GM21447 (cell line): ENCODE measurements at regions not wholly inside any gene's neighbourhood (a gene's known extent, or its start where the extent isn't known, plus 50 kb on each side); places are given as distances from the start of the nearest gene placed in this dataset.

Experiments
- ATAC-seq: cut with Tn5 transposase; IDR thresholded peaks from one replicate; pipeline ENCODE4 v1.9.1; 2021; ENCODE audit not compliant: unreplicated experiment

DNA sequence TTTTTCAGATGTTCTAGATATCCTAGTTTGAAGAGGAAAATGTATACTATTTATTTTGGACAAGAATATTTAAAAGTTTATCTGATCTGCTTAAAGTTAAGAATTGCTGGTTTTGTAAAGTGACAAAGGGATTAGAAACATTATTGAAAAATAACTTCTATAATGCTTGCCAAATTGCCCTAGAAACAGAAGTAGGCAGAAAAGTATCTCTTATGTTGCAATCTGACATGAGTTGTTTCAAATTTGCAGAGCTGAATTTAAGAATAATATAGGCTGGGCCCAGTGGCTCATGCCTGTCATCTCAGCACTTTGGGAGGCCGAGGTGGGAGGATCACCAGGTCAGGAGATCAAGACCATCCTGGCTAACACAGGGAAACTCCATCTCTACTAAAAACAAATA lies 777.1 kb downstream of the LIG4 start:
- ATAC-seq = no peak

DNA sequence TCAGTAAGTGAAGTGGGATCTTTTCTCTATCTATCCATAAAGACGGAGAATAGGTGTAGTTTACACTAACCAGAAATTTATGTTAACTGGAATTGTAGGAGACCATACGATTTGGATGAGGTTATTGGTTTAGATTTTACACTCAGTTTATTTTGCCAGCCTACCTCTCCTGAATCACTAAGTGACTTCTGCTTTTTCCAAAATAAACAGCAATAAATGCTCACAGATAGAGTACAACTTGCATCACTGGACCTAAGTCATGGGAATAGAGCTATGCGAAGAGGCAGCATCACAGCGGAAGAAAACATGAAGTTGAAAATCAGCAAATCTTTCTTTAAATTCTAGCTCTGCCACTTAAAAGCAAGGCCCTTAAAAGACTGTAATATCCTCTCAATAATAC lies 781.0 kb downstream of the LIG4 start:
- no peak for ATAC-seq

DNA sequence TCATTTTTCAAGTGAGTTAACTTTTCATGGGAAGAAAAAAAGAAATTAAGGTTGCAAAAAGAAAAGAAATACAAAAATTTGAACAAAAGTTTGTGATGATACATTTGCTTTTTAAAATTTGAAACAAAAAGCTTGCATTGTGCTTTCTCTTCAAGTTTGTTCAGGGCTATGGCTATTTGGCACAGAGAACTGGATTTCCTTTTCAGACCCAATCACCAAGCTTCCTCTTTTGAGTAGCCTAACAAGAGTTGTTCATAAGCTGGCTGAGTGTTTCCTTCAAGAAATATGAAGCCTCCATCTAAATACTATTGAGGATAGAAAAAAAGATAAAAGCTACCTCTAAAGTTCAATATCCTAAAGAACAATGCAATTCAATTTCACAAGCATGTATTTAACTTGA lies 787.8 kb downstream of the LIG4 start:
- no peak for ATAC-seq

- ATAC-seq = no peak
Measured at GRCh38 chr13:107422421-107422820, 792.9 kb downstream of the LIG4 start.

GRCh38 chr13:107421951-107422350 lies 793.4 kb downstream of the LIG4 start:
- ATAC-seq = no peak

GRCh38 chr13:107421028-107421427 lies 794.3 kb downstream of the LIG4 start:
- ATAC-seq = no peak

DNA sequence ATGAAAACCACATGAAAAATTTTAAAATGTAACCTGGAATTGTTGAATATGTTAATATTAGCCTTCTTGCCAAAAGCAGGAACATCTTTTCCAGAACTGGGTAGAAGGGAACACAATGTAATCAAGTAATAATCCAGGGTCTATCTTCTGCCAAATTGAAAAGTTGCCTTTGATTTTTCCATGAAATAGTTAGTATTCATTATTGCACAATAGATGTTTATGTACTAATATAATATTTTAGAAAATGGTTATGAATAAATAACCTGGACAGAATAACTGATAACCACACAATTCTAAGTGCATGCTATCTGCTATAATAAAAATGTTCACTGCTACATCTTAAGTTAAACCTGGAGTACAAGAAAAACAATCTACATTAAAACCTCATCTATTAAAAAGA lies 802.3 kb downstream of the LIG4 start:
- ATAC-seq = no peak

DNA sequence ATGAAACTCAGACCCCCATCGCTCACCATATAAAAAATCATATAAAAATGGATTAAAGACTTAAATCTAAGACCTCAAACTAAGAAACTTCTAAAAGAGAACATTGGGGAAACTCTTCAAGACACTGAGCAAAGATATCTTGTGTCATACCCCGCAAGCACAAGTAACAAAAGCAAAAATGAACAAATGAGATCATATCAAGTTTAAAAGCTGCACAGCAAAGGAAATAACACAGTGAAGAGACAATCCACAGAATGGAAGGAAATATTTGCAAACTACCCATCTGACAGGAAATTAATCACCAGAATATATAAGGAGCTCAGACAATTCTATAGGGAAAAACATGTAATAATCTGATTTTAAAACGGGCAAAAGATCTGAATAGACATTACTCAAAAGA lies 808.3 kb downstream of the LIG4 start:
- ATAC-seq = no peak

DNA sequence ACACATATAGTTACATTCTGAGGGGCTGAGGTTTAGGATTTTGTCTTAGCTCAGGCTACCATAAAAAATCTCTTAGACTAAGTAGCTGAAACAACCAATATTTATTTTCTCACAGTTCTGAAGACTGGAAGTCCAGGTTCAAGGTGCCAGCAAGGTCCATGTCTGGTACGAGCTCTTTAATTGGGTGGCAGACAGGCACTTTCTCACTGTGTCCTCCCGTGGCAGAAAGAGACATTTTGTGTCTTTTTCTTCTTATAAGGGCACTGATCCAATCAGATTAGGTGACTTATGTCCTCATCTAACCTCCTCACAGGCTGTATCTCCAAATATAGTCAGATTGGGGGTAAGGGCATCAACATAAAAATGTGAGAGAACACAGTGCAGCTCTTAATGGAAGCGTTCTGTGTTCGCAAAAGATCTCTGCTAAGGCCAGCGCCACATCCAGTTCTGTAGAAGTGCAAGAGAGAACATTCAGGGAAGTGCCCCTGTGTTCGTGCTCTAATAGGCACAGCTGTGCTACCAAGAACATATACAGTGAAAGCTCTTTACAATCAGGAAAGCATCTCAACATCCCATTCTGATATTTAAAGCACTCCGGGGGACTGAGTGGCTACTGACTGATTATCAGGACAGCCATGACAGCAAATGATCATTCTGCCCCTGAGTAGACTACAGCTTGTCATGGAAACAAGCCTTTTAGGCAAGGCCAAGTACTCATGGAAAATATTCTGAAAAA lies 819.2 kb downstream of the LIG4 start:
- no peak for ATAC-seq

DNA sequence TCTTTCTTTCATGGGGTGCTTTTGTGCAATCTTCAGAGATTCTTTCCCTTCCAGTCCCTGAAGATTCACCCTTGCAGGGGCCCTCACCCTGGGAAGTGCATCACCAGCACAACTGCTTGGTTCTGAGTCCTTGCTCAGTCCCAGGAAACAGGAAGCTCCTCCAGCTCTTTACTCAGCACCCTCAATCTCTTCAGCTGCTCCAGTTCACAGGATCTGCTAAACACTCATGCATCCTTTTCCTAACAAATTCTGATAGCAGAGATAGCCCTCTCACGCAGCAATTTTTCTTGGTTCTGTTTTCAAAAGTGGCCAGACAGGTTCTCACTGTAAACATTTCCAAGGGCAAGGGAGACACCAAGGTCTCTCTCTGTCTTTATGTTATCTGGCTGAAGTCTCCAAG lies 823.1 kb downstream of the LIG4 start:
- ATAC-seq = no peak

DNA sequence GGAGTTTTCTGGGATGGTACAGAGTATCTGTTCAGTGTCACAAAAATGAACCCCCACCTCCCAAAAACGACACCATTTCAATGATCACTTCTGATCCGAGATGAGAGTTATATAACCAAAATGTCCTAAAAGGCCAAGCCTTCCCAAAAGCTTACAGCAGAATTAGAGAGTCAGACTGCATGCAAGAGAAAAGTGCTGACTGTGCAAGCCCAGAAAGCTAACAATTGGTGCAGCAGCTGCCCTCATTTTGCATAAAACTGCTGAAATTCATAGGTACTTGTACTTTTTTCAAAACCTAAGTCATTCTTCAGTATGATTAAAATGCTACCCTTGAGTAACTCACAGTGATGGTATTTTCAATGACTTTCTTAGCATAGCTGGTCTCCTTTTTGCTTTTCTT lies 819.6 kb upstream of the ARGLU1 start:
- ATAC-seq = no peak

GRCh38 chr13:107379407-107380155 lies 811.6 kb upstream of the ARGLU1 start:
- ATAC-seq = no peak

DNA sequence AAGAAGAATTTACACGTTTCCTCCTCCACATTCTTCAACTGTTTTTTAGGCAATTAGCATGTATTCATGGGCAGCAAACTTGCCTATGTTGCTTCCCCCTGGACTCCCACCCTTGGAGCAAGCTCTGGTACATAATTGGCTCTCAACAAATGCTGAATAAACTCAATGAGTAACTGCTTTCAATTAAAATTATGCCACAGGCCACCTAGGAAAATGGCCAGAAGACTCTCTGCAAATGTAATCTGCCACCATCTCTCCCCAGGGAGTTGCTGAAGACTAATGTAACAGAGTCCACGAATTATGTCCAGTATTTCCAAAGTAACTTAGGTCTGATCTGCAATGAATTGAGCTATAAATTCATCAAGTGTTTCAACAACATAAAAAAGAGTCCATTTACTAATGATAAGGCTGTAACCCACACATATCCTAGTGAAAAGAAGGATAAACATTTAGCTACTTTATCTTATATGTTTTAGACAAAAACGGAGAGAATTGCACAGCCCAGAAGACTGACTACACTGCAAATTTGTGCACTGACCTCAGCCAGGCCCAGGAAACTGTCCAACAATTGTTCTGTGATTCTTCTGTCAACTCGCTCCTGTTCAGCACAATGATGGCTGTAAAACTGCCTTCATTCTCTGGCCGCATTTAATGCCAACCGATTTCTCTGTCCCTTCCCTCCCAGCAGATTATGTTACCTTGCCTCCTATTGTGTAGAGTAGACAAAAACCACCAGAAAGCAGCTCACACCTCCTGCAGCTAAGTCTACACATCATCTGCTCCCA lies 808.6 kb upstream of the ARGLU1 start:
- ATAC-seq = no peak

DNA sequence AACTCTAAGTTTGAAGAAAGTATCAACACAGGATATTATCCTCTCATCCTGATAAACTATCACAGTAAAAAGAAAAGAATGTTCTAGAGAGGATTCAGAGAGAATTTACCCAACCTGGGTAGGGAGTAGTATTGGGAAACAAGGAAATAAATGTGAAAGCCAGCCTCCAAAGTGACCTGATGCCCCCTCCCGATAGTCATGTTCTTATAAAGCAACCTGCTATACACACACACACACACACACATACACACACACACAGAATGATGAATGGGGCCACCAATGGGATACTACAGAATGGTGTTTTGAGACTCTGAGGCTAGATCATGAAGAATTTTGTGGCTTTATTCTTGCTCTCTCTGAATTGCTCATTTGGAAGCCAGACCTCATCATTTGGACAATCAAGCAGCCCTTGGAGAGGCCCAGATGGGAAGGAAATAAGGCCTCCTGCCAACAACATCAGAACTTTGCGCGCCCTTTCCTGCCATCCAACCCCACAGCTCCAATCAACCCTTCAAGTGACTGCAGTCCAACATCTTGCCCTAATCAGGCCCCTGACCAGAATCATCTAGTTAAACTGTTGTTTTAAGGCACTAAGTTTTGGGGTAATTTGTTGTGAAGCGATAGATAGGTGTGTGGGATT lies 807.9 kb upstream of the ARGLU1 start:
- no peak for ATAC-seq

DNA sequence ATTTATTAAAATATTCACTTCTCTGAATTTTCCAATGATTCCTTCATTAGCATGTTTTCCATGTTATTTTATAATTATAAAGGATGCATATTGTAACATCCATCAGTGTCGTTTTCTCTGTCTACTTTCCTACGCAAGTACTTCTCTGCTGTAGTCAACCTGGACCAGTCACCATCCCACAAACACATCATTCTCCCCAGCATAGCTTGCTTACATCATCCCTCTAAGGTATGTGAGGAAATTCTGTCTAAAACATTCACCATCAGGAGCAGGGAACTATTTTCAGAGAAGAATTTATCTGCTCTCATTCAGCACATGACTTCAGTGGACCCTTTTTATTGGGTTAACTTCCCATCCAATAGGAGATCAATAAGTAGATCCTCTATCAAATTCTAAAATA lies 806.1 kb upstream of the ARGLU1 start:
- no peak for ATAC-seq

- ATAC-seq = no peak
Measured at GRCh38 chr13:107373551-107373950, 805.6 kb upstream of the ARGLU1 start.

GRCh38 chr13:107370015-107370785 lies 802.3 kb upstream of the ARGLU1 start:
- no peak for ATAC-seq

DNA sequence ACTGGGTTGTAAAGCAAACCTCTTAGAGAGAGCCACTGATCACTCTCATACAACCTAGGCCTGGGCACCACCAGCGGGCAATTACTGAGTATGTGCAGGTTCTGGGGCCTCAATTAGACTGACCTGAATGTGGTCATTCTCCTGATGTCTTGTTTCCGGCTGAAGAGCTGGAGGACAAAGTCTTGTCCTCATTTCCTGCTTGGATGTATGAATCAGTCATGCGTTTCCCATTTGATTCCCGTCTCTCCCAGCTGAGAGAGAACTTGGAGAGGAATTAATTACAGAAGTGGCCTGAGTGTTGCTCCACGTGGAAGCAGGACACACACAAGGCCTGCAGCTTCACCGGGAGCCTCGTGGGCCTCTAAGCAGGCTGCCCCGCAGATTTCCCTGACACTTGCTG lies 799.3 kb upstream of the ARGLU1 start:
- no peak for ATAC-seq

DNA sequence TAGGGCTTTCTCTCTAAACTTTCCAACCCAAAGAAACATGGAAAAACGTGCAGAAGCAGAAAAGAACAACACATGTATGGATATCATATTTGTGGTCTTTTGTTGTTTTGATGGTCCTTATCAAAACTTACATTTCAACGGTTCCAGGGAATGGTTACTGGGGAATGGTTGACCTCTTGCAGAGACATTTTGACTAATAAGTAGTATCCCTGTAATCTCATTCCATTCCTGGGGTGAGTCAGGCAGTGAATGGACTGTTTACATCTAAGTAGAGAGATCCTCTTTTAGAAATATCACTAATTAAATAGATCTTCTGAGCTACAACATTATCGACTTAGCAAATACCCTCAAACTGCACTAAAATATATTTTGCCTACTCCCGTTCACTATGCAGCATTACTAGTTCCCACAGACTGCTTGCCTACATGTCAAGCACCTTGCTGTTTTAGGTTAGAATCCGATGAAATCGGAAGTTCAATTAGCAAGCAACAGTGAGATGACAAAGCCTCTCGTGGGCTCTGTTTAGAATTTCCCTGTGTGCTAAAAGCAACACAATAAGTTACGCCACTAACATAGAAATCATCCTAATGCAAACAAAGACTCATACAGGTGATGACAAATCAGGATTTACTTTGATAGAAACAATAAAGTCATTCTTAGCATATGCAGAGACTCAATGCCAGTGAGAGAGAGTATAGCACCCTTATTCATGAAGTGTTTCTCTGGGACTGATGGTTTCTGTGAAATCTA lies 797.7 kb upstream of the ARGLU1 start:
- no peak for ATAC-seq

DNA sequence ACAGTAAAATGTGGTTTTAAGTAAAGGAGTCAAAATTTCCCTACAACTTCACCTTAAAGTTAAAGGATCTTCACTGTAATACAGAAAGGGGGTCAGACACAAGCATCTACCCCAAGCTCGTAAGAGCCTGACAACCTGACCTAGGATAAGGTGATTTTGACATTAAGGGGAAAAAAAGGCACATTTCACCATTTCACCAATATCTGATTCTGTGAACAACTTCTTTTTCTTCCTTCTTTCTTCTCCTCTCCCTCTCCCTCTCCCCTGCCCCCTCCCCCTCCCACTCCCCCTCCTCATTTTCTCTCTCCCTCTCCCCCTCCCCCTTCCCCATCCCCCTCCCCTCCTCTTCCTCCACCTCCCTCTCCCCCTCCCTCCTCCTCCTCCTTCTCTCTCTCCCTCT lies 796.7 kb upstream of the ARGLU1 start:
- ATAC-seq = no peak
